Vagina (tissue), 2 donors: ENCODE measurements at regions not wholly inside any gene's neighbourhood (a gene's known extent, or its start where the extent isn't known, plus 50 kb on each side); places are given as distances from the start of the nearest gene placed in this dataset.

Experiments
- DNase-seq, 2 donors: peaks; one replicate each; pipeline ENCODE4 v3.0.0-alpha.2; 2017; ENCODE audit errors: extremely low spot score in 2 of 2
- H3K27ac ChIP-seq: fragments of 200-600 bp; sonication (generic); one replicate; pipeline ENCODE4 v1.5.1; 2019
- H3K27me3 ChIP-seq: fragments of 200-600 bp; sonication (generic); one replicate; pipeline ENCODE4 v1.5.1; 2019
- H3K36me3 ChIP-seq, 2 donors: fragments of 200-600 bp; sonication (generic); one replicate each; pipeline ENCODE4 v1.5.1; 2017 to 2019
- H3K4me1 ChIP-seq: fragments of 200-600 bp; sonication (generic); one replicate; pipeline ENCODE4 v1.5.1; 2019
- H3K4me3 ChIP-seq, 2 donors: fragments of 200-600 bp; sonication (generic); 1 replicate in 1 of 2; 2 replicates in 1 of 2; pipeline ENCODE4 v1.5.1; 2016 to 2019
- H3K9me3 ChIP-seq: fragments of 200-600 bp; sonication (generic); one replicate; pipeline ENCODE4 v1.5.1; 2019
- CTCF ChIP-seq, 3 experiments: fragments of 450-650 bp in 2 of 3; fragments of 200-600 bp in 1 of 3; sonication (generic) in 1 of 3; IDR thresholded peaks; one replicate each; pipeline ENCODE4 v1.5.1; 2017 to 2019; ENCODE audit warnings: antibody characterized with exemption in 3 of 3, mild to moderate bottlenecking in 2 of 3, moderate library complexity in 2 of 3
- POLR2A ChIP-seq, 2 donors: fragments of 450-650 bp; IDR thresholded peaks; one replicate each; pipeline ENCODE4 v1.6.1; 2017; ENCODE audit warnings: antibody characterized with exemption in 2 of 2, mild to moderate bottlenecking in 2 of 2, moderate library complexity in 2 of 2
- POLR2AphosphoS5 ChIP-seq, 2 donors: sonication (generic); formaldehyde crosslinking; IDR thresholded peaks; one replicate each; pipeline ENCODE4 v1.9.0; 2017; ENCODE audit warnings: antibody characterized with exemption in 2 of 2, mild to moderate bottlenecking in 2 of 2, low read depth in 1 of 2; ENCODE audit not compliant: insufficient read depth in 1 of 2
- intact Hi-C: fragments of 100-400 bp; cut with DNase I; formaldehyde crosslinking; loops from one replicate; pipeline ENCODE4 v1.15.1; 2023

DNA sequence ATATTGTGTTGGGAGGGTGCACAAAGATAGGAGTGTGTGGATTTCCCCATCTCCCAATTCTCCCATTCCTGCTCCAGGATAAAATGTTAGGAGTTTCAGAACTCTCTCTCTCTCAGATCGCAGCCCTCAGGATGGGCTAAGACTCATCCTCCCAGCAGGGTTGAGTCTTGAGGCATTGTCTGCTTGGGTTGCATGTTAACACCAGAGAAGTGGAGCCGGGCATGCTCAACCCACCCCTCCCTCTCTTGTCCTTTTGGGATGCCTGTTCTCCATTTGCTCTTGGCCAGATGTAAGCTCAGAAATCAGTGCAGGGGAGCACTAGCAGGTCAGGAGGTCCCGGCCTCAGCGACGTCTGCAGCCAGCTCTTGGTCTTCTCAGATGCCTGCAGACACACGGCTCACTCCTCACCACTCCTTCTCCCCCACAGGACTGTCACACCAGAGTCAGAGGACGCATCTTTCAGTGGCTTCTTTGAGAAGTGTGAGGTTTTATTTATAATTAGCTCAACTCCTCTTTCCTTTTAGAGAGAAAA is 1456.5 kb downstream of the TBC1D22A start:
- TF ChIP-seq POLR2A (IDR thresholded peaks at IDR 0.05), result no peak
- intact Hi-C loops, result no loop called here
- no peaks in the 10 kb centered on the region for H3K4me1 ChIP-seq
- DNase-seq, result peak in 1 of 2 donors; percentile 44
- no peak overlapping the region for H3K4me3 ChIP-seq
- no peak overlapping the region for H3K27ac ChIP-seq
- H3K27me3 ChIP-seq, result no peaks in the 10 kb centered on the region
- H3K9me3 ChIP-seq, result no peaks in the 10 kb centered on the region
- no peaks in the 10 kb centered on the region for H3K36me3 ChIP-seq

DNA sequence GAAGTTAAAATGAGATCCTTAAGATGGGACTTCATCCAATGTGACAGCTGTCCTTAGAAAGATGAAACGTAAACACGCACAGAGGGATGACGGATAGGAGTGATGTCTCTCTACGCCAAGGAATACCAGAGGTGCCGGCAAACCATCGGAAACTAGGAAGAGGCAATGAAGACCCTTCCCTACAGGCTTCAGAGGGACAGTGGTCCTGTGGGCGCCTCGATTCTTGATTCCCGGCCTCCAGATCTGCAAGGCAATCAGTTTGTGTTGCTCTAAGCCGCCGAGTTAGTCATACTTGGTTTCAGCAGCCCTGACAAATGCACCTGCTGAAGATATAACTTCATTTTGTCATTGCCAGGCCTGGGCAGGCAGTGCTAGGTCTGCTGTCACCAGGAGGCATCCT is 1455.1 kb downstream of the TBC1D22A start:
- Histone ChIP-seq H3K9me3 (no peaks in the 10 kb centered on the region), H3K27me3 (no peaks in the 10 kb centered on the region), H3K27ac (no peak overlapping the region), H3K4me1 (no peaks in the 10 kb centered on the region), H3K4me3 (no peak overlapping the region), H3K36me3 (no peaks in the 10 kb centered on the region)
- intact Hi-C loops, result no loop called here
- no peak for DNase-seq
- no peak for TF ChIP-seq CTCF (IDR thresholded peaks at IDR 0.05)
- no peak for TF ChIP-seq POLR2AphosphoS5 (IDR thresholded peaks at IDR 0.05; ENCODE audit: insufficient read depth in 1 of 2, low read depth in 1 of 2)
- no peak for TF ChIP-seq POLR2A (IDR thresholded peaks at IDR 0.05)

DNA sequence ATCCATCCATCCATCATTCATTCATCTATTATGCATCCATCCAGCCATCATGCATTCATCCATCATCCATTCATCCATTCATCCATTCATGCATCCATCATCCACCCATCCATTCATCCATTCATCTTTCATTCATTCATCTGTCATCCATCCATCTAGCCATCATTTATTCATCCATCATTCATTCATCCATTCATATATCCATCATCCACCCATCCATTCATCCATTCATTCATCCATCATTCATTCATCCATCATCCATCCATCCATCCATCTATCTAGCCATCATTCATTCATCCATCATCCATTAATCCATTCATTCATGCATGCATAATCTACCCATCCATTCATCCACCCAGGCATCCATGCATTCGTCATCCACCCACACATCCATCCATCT is 1450.3 kb downstream of the TBC1D22A start:
- no peaks in the 10 kb centered on the region for H3K4me1 ChIP-seq
- H3K9me3 ChIP-seq, result no peaks in the 10 kb centered on the region
- H3K27me3 ChIP-seq, result no peaks in the 10 kb centered on the region
- no peak for DNase-seq
- no peaks in the 10 kb centered on the region for H3K36me3 ChIP-seq
- H3K27ac ChIP-seq, result no peak overlapping the region
- TF ChIP-seq POLR2A (IDR thresholded peaks at IDR 0.05), result no peak
- no peak overlapping the region for H3K4me3 ChIP-seq
- intact Hi-C loops, result no loop called here

GRCh38 chr22:48210812-48211211 is 1448.4 kb downstream of the TBC1D22A start:
- H3K36me3 ChIP-seq, result no peaks in the 10 kb centered on the region
- no peaks in the 10 kb centered on the region for H3K4me1 ChIP-seq
- H3K9me3 ChIP-seq, result no peaks in the 10 kb centered on the region
- no peak overlapping the region for H3K4me3 ChIP-seq
- DNase-seq, result no peak
- no peak for TF ChIP-seq POLR2AphosphoS5 (IDR thresholded peaks at IDR 0.05; ENCODE audit: insufficient read depth in 1 of 2, low read depth in 1 of 2)
- no peak for TF ChIP-seq POLR2A (IDR thresholded peaks at IDR 0.05)
- TF ChIP-seq CTCF (IDR thresholded peaks at IDR 0.05), result no peak
- H3K27me3 ChIP-seq, result no peaks in the 10 kb centered on the region
- no peak overlapping the region for H3K27ac ChIP-seq
- intact Hi-C loops, result no loop called here

- Histone ChIP-seq H3K27ac (no peak overlapping the region), H3K4me1 (no peaks in the 10 kb centered on the region), H3K4me3 (no peak overlapping the region), H3K9me3 (no peaks in the 10 kb centered on the region), H3K36me3 (no peaks in the 10 kb centered on the region), H3K27me3 (no peaks in the 10 kb centered on the region)
- intact Hi-C loops, result no loop called here
- TF ChIP-seq POLR2AphosphoS5 (IDR thresholded peaks at IDR 0.05; ENCODE audit: insufficient read depth in 1 of 2, low read depth in 1 of 2), result no peak
- TF ChIP-seq CTCF (IDR thresholded peaks at IDR 0.05), result no peak
- no peak for TF ChIP-seq POLR2A (IDR thresholded peaks at IDR 0.05)
- no peak for DNase-seq
Observed at GRCh38 chr22:48210198-48210580, 1447.7 kb downstream of the TBC1D22A start.

DNA sequence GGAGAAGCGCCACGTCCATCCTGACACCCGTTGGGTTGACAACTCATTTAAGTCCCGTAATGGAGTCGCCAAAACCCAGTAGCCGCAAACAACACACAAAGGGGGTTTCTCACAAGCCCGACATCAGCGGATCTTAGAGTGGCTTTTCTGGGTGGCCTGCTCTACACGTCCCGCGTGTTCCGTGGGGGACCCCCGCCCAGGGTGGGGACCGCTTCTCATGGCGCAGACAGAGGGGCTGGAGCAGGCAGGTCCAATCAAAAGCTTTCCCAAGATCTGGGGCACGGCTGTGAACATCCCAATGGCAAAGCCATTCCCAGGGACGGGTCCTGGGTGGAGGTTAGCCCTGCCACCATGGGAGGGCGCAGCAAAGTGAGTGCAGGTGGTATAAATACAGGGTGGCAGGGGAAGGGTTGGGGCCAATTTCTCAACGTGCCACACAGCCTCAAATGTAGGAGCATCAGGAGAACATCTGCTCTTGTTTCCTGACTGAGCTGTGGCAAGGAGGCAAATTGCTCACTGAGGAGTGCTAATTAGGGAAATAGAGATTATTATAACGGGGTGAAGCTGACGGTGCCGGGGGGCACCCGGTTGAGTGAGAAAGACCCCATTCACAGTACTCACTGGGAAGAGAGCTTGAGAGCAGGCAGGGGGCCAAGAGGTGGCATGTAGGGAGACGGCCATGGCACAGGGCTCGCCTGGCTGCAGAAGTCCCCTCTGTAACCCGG is 1447.2 kb downstream of the TBC1D22A start:
- no peaks in the 10 kb centered on the region for H3K4me1 ChIP-seq
- no peaks in the 10 kb centered on the region for H3K27me3 ChIP-seq
- H3K9me3 ChIP-seq, result no peaks in the 10 kb centered on the region
- intact Hi-C loops, result no loop called here
- no peak for DNase-seq
- no peak overlapping the region for H3K4me3 ChIP-seq
- no peaks in the 10 kb centered on the region for H3K36me3 ChIP-seq
- TF ChIP-seq POLR2AphosphoS5 (IDR thresholded peaks at IDR 0.05; ENCODE audit: insufficient read depth in 1 of 2, low read depth in 1 of 2) (no peak), CTCF (IDR thresholded peaks at IDR 0.05) (no peak), POLR2A (IDR thresholded peaks at IDR 0.05) (no peak)
- no peak overlapping the region for H3K27ac ChIP-seq
